Naive thymus-derived CD8-positive, alpha-beta T cell (primary cell): ENCODE measurements at regions not wholly inside any gene's neighbourhood (a gene's known extent, or its start where the extent isn't known, plus 50 kb on each side); places are given as distances from the start of the nearest gene placed in this dataset.
"Not testable (repeated sequence)": the region's sequence is repeated elsewhere in the genome, so short reads cannot be mapped to it uniquely, and the experiment has no call there.

ENCODE experiments used
- ATAC-seq, 2 donors: fragments of 150-1000 bp; cut with Tn5 transposase in 1 of 2; sonication (Bioruptor Pico), chemical (Tn5 transposase) in 1 of 2; 1 replicate in 1 of 2; 2 replicates in 1 of 2; pipeline ENCODE4 v1.10.0; 2021; ENCODE audit warnings: mild to moderate bottlenecking in 2 of 2, moderate library complexity in 2 of 2
- POLR2A ChIA-PET: fragments of 350-600 bp; sonication (Branson Sonifier 250); formaldehyde crosslinking; loops from one replicate; lab custom pipeline; 2021; ENCODE audit warnings: antibody characterized with exemption; lab: Charles Lee
- DNase-seq, 10 donors: peaks; one replicate each; pipeline versions ENCODE4 v3.0.0 to v3.0.0-alpha.2; 2020 to 2022
- H3K27ac Mint-ChIP-seq, 10 donors: one replicate each; pipeline ENCODE4 v1.8.0; 2020 to 2022; ENCODE audit warnings: mild to moderate bottlenecking in 10 of 10, mixed read lengths in 10 of 10, moderate library complexity in 4 of 10, inconsistent platforms in 1 of 10
- H3K27me3 Mint-ChIP-seq, 5 donors: one replicate each; pipeline ENCODE4 v1.8.0; 2021 to 2022; ENCODE audit warnings: mixed read lengths in 5 of 5
- H3K36me3 Mint-ChIP-seq, 3 donors: one replicate each; pipeline ENCODE4 v1.8.0; 2020 to 2022; ENCODE audit warnings: mixed read lengths in 3 of 3, mild to moderate bottlenecking in 2 of 3, inconsistent platforms in 1 of 3
- H3K4me1 Mint-ChIP-seq, 4 donors: one replicate each; pipeline ENCODE4 v1.8.0; 2021 to 2022; ENCODE audit warnings: mixed read lengths in 4 of 4
- H3K4me3 Mint-ChIP-seq, 10 donors: one replicate each; pipeline ENCODE4 v1.8.0; 2020 to 2022; ENCODE audit warnings: mild to moderate bottlenecking in 10 of 10, mixed read lengths in 10 of 10, moderate library complexity in 6 of 10, inconsistent platforms in 1 of 10
- H3K9me3 Mint-ChIP-seq, 9 donors: one replicate each; pipeline ENCODE4 v1.8.0; 2020 to 2022; ENCODE audit warnings: mixed read lengths in 9 of 9, mild to moderate bottlenecking in 3 of 9, inconsistent platforms in 1 of 9, moderate library complexity in 1 of 9

GRCh38 chr5:82745016-82745415 lies 332.2 kb downstream of the TMEM167A start:
- ATAC-seq (no peak), DNase-seq (no peak)
- Mint-ChIP-seq H3K9me3 (peaks cover 0 to 2% (median 0%) of the 10 kb centered on the region in 9 donors), H3K4me3 (no peak overlapping the region), H3K4me1 (peaks cover 16 to 29% (median 22%) of the 10 kb centered on the region in 4 donors), H3K36me3 (no peaks in the 10 kb centered on the region), H3K27ac (no peak overlapping the region), H3K27me3 (peaks cover 0 to 1% (median 0%) of the 10 kb centered on the region in 5 donors)
- POLR2A ChIA-PET = no interaction called here

GRCh38 chr5:82738681-82739269 lies 338.4 kb downstream of the TMEM167A start:
- Mint-ChIP-seq H3K4me3 (no peak overlapping the region), H3K4me1 (peaks cover 0 to 3% (median 0%) of the 10 kb centered on the region in 4 donors), H3K27me3 (no peaks in the 10 kb centered on the region), H3K9me3 (no peaks in the 10 kb centered on the region), H3K36me3 (no peaks in the 10 kb centered on the region), H3K27ac (no peak overlapping the region)
- DNase-seq (no peak), ATAC-seq (no peak)
- POLR2A ChIA-PET = no interaction called here

- POLR2A ChIA-PET = interaction anchor here (0.7 kb wide), 1 partner anchor 1336 kb away, joined by 3 read pairs; no protein-coding TSS in a partner anchor
- H3K36me3 Mint-ChIP-seq = no peaks in the 10 kb centered on the region
- no peak for ATAC-seq
These were observed 341.9 kb downstream of the TMEM167A start for GRCh38 chr5:82735160-82735789.

GRCh38 chr5:82734347-82734746 lies 342.8 kb downstream of the TMEM167A start:
- H3K4me1 Mint-ChIP-seq = peaks cover 0 to 3% (median 0%) of the 10 kb centered on the region in 4 donors
- H3K4me3 Mint-ChIP-seq = no peak overlapping the region
- no peaks in the 10 kb centered on the region for H3K27me3 Mint-ChIP-seq
- no peaks in the 10 kb centered on the region for H3K9me3 Mint-ChIP-seq
- H3K27ac Mint-ChIP-seq = no peak overlapping the region
- no peaks in the 10 kb centered on the region for H3K36me3 Mint-ChIP-seq
- ATAC-seq (no peak), DNase-seq (no peak)
- POLR2A ChIA-PET = no interaction called here

More at GRCh38 chr5:82735160-82735789, 341.9 kb downstream of the TMEM167A start:
- Mint-ChIP-seq H3K27me3 (no peaks in the 10 kb centered on the region), H3K27ac (no peak overlapping the region), H3K4me1 (peaks cover 0 to 3% (median 0%) of the 10 kb centered on the region in 4 donors), H3K9me3 (no peaks in the 10 kb centered on the region), H3K4me3 (no peak overlapping the region)
- DNase-seq = no peak

- ATAC-seq (no peak), DNase-seq (no peak)
- peaks cover 0 to 6% (median 0%) of the 10 kb centered on the region in 9 donors for H3K9me3 Mint-ChIP-seq
- H3K27me3 Mint-ChIP-seq = no peaks in the 10 kb centered on the region
- peaks cover 0 to 3% (median 0%) of the 10 kb centered on the region in 4 donors for H3K4me1 Mint-ChIP-seq
- no peak overlapping the region for H3K4me3 Mint-ChIP-seq
- H3K36me3 Mint-ChIP-seq = no peaks in the 10 kb centered on the region
- H3K27ac Mint-ChIP-seq = no peak overlapping the region
- POLR2A ChIA-PET = no interaction called here
These were observed 346.3 kb downstream of the TMEM167A start for GRCh38 chr5:82730913-82731312.

- POLR2A ChIA-PET = no interaction called here
- H3K36me3 Mint-ChIP-seq = no peaks in the 10 kb centered on the region
These were observed 348.1 kb downstream of the TMEM167A start for GRCh38 chr5:82728926-82729702.

GRCh38 chr5:82723168-82723567 lies 354.0 kb downstream of the TMEM167A start:
- peaks cover 0 to 6% (median 0%) of the 10 kb centered on the region in 9 donors for H3K9me3 Mint-ChIP-seq
- no peaks in the 10 kb centered on the region for H3K36me3 Mint-ChIP-seq
- peaks cover 0 to 3% (median 0%) of the 10 kb centered on the region in 5 donors for H3K27me3 Mint-ChIP-seq
- ATAC-seq (no peak), DNase-seq (no peak)
- no peak overlapping the region for H3K4me3 Mint-ChIP-seq
- POLR2A ChIA-PET = no interaction called here
- H3K4me1 Mint-ChIP-seq = no peaks in the 10 kb centered on the region
- no peak overlapping the region for H3K27ac Mint-ChIP-seq

More at GRCh38 chr5:82728926-82729702, 348.1 kb downstream of the TMEM167A start:
- DNase-seq (no peak), ATAC-seq (no peak)
- Mint-ChIP-seq H3K27me3 (no peaks in the 10 kb centered on the region), H3K9me3 (peaks cover 0 to 6% (median 0%) of the 10 kb centered on the region in 9 donors), H3K4me3 (no peak overlapping the region), H3K27ac (no peak overlapping the region), H3K4me1 (no peaks in the 10 kb centered on the region)

GRCh38 chr5:82721087-82721410 lies 356.1 kb downstream of the TMEM167A start:
- peaks cover 0 to 3% (median 0%) of the 10 kb centered on the region in 5 donors for H3K27me3 Mint-ChIP-seq
- H3K27ac Mint-ChIP-seq = no peak overlapping the region
- POLR2A ChIA-PET = no interaction called here
- ATAC-seq = no peak
- H3K36me3 Mint-ChIP-seq = no peaks in the 10 kb centered on the region
- no peaks in the 10 kb centered on the region for H3K4me1 Mint-ChIP-seq
- DNase-seq = no peak
- H3K9me3 Mint-ChIP-seq = no peaks in the 10 kb centered on the region
- H3K4me3 Mint-ChIP-seq = no peak overlapping the region

GRCh38 chr5:82720213-82721086 lies 356.7 kb downstream of the TMEM167A start:
- Mint-ChIP-seq H3K9me3 (no peaks in the 10 kb centered on the region), H3K27ac (no peak overlapping the region), H3K4me1 (no peaks in the 10 kb centered on the region), H3K27me3 (peaks cover 0 to 3% (median 0%) of the 10 kb centered on the region in 5 donors), H3K36me3 (no peaks in the 10 kb centered on the region), H3K4me3 (no peak overlapping the region)
- ATAC-seq (no peak), DNase-seq (no peak)
- POLR2A ChIA-PET = no interaction called here

- no peak for DNase-seq
- POLR2A ChIA-PET = no interaction called here
- Mint-ChIP-seq H3K27ac (no peak overlapping the region), H3K27me3 (peaks cover 0 to 3% (median 0%) of the 10 kb centered on the region in 5 donors), H3K36me3 (no peaks in the 10 kb centered on the region), H3K9me3 (peaks cover 0 to 3% (median 0%) of the 10 kb centered on the region in 9 donors), H3K4me1 (no peaks in the 10 kb centered on the region), H3K4me3 (no peak overlapping the region)
- no peak for ATAC-seq
These were observed 357.8 kb downstream of the TMEM167A start for GRCh38 chr5:82719368-82719767.

- peaks cover 0 to 3% (median 0%) of the 10 kb centered on the region in 5 donors for H3K27me3 Mint-ChIP-seq
- H3K27ac Mint-ChIP-seq = no peak overlapping the region
- no peak for ATAC-seq
- DNase-seq = no peak
- H3K4me3 Mint-ChIP-seq = no peak overlapping the region
- POLR2A ChIA-PET = no interaction called here
- peaks cover 0 to 3% (median 0%) of the 10 kb centered on the region in 9 donors for H3K9me3 Mint-ChIP-seq
- H3K4me1 Mint-ChIP-seq = no peaks in the 10 kb centered on the region
- no peaks in the 10 kb centered on the region for H3K36me3 Mint-ChIP-seq
These were observed 359.5 kb downstream of the TMEM167A start for GRCh38 chr5:82717738-82718137.

- H3K9me3 Mint-ChIP-seq, H3K4me1 Mint-ChIP-seq, ATAC-seq, H3K36me3 Mint-ChIP-seq, POLR2A ChIA-PET, H3K4me3 Mint-ChIP-seq, H3K27me3 Mint-ChIP-seq, H3K27ac Mint-ChIP-seq, DNase-seq: not testable (repeated sequence)
These were observed 362.5 kb downstream of the TMEM167A start for GRCh38 chr5:82714732-82715131.
